HG02870 (cell line): ENCODE measurements at regions not wholly inside any gene's neighbourhood (a gene's known extent, or its start where the extent isn't known, plus 50 kb on each side); places are given as distances from the start of the nearest gene placed in this dataset.
"Not testable (repeated sequence)": the region's sequence is repeated elsewhere in the genome, so short reads cannot be mapped to it uniquely, and the experiment has no call there.

Source experiments
- ATAC-seq: cut with Tn5 transposase; IDR thresholded peaks from one replicate; pipeline ENCODE4 v1.9.1; 2021; ENCODE audit warnings: mild to moderate bottlenecking, moderate library complexity; ENCODE audit not compliant: unreplicated experiment

GRCh38 chr3:81829272-81829671, 67.8 kb upstream of the GBE1 start:
- ATAC-seq, result not testable (repeated sequence)

- peak; percentile 93 for ATAC-seq
Observed at GRCh38 chr3:81823882-81824395, 62.5 kb upstream of the GBE1 start.

- ATAC-seq, result no peak
Observed at GRCh38 chr3:81823086-81823485, 61.6 kb upstream of the GBE1 start.

GRCh38 chr3:81816473-81817250, 55.2 kb upstream of the GBE1 start:
- ATAC-seq, result peak; percentile 99

GRCh38 chr3:81812098-81812497, 50.7 kb upstream of the GBE1 start:
- not testable (repeated sequence) for ATAC-seq
